Stimulated activated memory B cell treated with anti-CD40 and anti-IgM and Interleukin-4, amounts not matched to agents 10 μg/mL and 1 μg/mL and 100 μg/mL, for 72 hours (primary cell): ENCODE measurements at regions not wholly inside any gene's neighbourhood (a gene's known extent, or its start where the extent isn't known, plus 50 kb on each side); places are given as distances from the start of the nearest gene placed in this dataset.
"Not testable (repeated sequence)": the region's sequence is repeated elsewhere in the genome, so short reads cannot be mapped to it uniquely, and the experiment has no call there.

Source experiments
- ATAC-seq: fragments of 150-1000 bp; cut with Tn5 transposase; 2 replicates; pipeline ENCODE4 v1.10.0; 2021
- H3K27ac Mint-ChIP-seq: one replicate; pipeline ENCODE4 v1.8.0; 2022; ENCODE audit warnings: mild to moderate bottlenecking, mixed read lengths
- H3K27me3 Mint-ChIP-seq: one replicate; pipeline ENCODE4 v1.8.0; 2022; ENCODE audit warnings: mixed read lengths
- H3K36me3 Mint-ChIP-seq: one replicate; pipeline ENCODE4 v1.8.0; 2022; ENCODE audit warnings: mixed read lengths
- H3K4me1 Mint-ChIP-seq: one replicate; pipeline ENCODE4 v1.8.0; 2022; ENCODE audit warnings: mixed read lengths
- H3K4me3 Mint-ChIP-seq: one replicate; pipeline ENCODE4 v1.8.0; 2022; ENCODE audit warnings: mild to moderate bottlenecking, moderate library complexity, mixed read lengths
- H3K9me3 Mint-ChIP-seq: one replicate; pipeline ENCODE4 v1.8.0; 2022; ENCODE audit warnings: mixed read lengths

GRCh38 chr17:68766640-68767039, 165.5 kb upstream of the FAM20A start:
- Mint-ChIP-seq H3K4me1 (no peaks in the 10 kb centered on the region), H3K9me3 (no peaks in the 10 kb centered on the region), H3K27me3 (peaks cover 21% of the 10 kb centered on the region), H3K4me3 (no peak overlapping the region), H3K27ac (no peak overlapping the region), H3K36me3 (no peaks in the 10 kb centered on the region)
- ATAC-seq = no peak

GRCh38 chr17:68763562-68763961, 162.4 kb upstream of the FAM20A start:
- no peak for ATAC-seq
- Mint-ChIP-seq H3K36me3 (no peaks in the 10 kb centered on the region), H3K4me3 (no peak overlapping the region), H3K9me3 (no peaks in the 10 kb centered on the region), H3K27me3 (peaks cover 21% of the 10 kb centered on the region), H3K4me1 (peaks cover 11% of the 10 kb centered on the region), H3K27ac (no peak overlapping the region)

- Mint-ChIP-seq H3K27ac (no peak overlapping the region), H3K9me3 (peaks cover 1% of the 10 kb centered on the region), H3K4me3 (no peak overlapping the region), H3K4me1 (peaks cover 11% of the 10 kb centered on the region), H3K36me3 (no peaks in the 10 kb centered on the region), H3K27me3 (peaks cover 21% of the 10 kb centered on the region)
- no peak for ATAC-seq
Observed at GRCh38 chr17:68762911-68763310, 161.7 kb upstream of the FAM20A start.

GRCh38 chr17:68760141-68760475, 158.9 kb upstream of the FAM20A start:
- Mint-ChIP-seq H3K27ac (no peak overlapping the region), H3K4me1 (peaks cover 11% of the 10 kb centered on the region), H3K36me3 (no peaks in the 10 kb centered on the region), H3K9me3 (peaks cover 5% of the 10 kb centered on the region), H3K27me3 (peaks cover 20% of the 10 kb centered on the region), H3K4me3 (peak overlapping the region; percentile 63)
- ATAC-seq = no peak

GRCh38 chr17:68759343-68760140, 158.4 kb upstream of the FAM20A start:
- Mint-ChIP-seq H3K27ac (peak overlapping the region; percentile 13), H3K36me3 (no peaks in the 10 kb centered on the region), H3K4me3 (peak overlapping the region; percentile 63), H3K9me3 (peaks cover 5% of the 10 kb centered on the region), H3K27me3 (peaks cover 14% of the 10 kb centered on the region), H3K4me1 (peaks cover 11% of the 10 kb centered on the region)
- peak; percentile 86 for ATAC-seq

GRCh38 chr17:68759002-68759342, 157.8 kb upstream of the FAM20A start:
- ATAC-seq = no peak
- Mint-ChIP-seq H3K36me3 (no peaks in the 10 kb centered on the region), H3K27ac (no peak overlapping the region), H3K4me3 (no peak overlapping the region), H3K9me3 (peaks cover 5% of the 10 kb centered on the region), H3K27me3 (peaks cover 9% of the 10 kb centered on the region), H3K4me1 (peaks cover 11% of the 10 kb centered on the region)

- not testable (repeated sequence) for H3K27me3 Mint-ChIP-seq, H3K36me3 Mint-ChIP-seq, H3K9me3 Mint-ChIP-seq, ATAC-seq, H3K27ac Mint-ChIP-seq, H3K4me3 Mint-ChIP-seq
- peaks cover 11% of the 10 kb centered on the region for H3K4me1 Mint-ChIP-seq
Observed at GRCh38 chr17:68757866-68758757, 156.9 kb upstream of the FAM20A start.

- Mint-ChIP-seq H3K27me3 (no peaks in the 10 kb centered on the region), H3K4me1 (peaks cover under 1% of the 10 kb centered on the region), H3K36me3 (no peaks in the 10 kb centered on the region), H3K9me3 (peaks cover 5% of the 10 kb centered on the region), H3K27ac (no peak overlapping the region), H3K4me3 (no peak overlapping the region)
- ATAC-seq = no peak
Observed at GRCh38 chr17:68753985-68754769, 153.0 kb upstream of the FAM20A start.

GRCh38 chr17:68750208-68750562, 149.0 kb upstream of the FAM20A start:
- no peaks in the 10 kb centered on the region for H3K4me1 Mint-ChIP-seq
- no peak overlapping the region for H3K4me3 Mint-ChIP-seq
- H3K9me3 Mint-ChIP-seq = peaks cover 3% of the 10 kb centered on the region
- no peaks in the 10 kb centered on the region for H3K36me3 Mint-ChIP-seq
- no peak overlapping the region for H3K27ac Mint-ChIP-seq
- no peak for ATAC-seq
- peaks cover 8% of the 10 kb centered on the region for H3K27me3 Mint-ChIP-seq

GRCh38 chr17:68749349-68750207, 148.4 kb upstream of the FAM20A start:
- Mint-ChIP-seq H3K9me3 (peaks cover 7% of the 10 kb centered on the region), H3K4me1 (no peaks in the 10 kb centered on the region), H3K4me3 (no peak overlapping the region), H3K27ac (no peak overlapping the region), H3K27me3 (peaks cover 9% of the 10 kb centered on the region), H3K36me3 (no peaks in the 10 kb centered on the region)
- no peak for ATAC-seq

GRCh38 chr17:68748381-68748780, 147.2 kb upstream of the FAM20A start:
- no peaks in the 10 kb centered on the region for H3K36me3 Mint-ChIP-seq
- peaks cover 8% of the 10 kb centered on the region for H3K9me3 Mint-ChIP-seq
- no peak overlapping the region for H3K27ac Mint-ChIP-seq
- H3K4me3 Mint-ChIP-seq = no peak overlapping the region
- no peaks in the 10 kb centered on the region for H3K4me1 Mint-ChIP-seq
- peaks cover 9% of the 10 kb centered on the region for H3K27me3 Mint-ChIP-seq
- ATAC-seq = no peak

GRCh38 chr17:68740555-68741447, 139.6 kb upstream of the FAM20A start:
- H3K36me3 Mint-ChIP-seq = no peaks in the 10 kb centered on the region
- H3K4me3 Mint-ChIP-seq = no peak overlapping the region
- H3K4me1 Mint-ChIP-seq = no peaks in the 10 kb centered on the region
- peaks cover 29% of the 10 kb centered on the region for H3K27me3 Mint-ChIP-seq
- no peak for ATAC-seq
- no peak overlapping the region for H3K27ac Mint-ChIP-seq
- H3K9me3 Mint-ChIP-seq = peaks cover 12% of the 10 kb centered on the region

GRCh38 chr17:68737761-68738443, 136.7 kb upstream of the FAM20A start:
- no peak for ATAC-seq
- Mint-ChIP-seq H3K27me3 (peaks cover 21% of the 10 kb centered on the region), H3K9me3 (peaks cover 7% of the 10 kb centered on the region), H3K4me3 (no peak overlapping the region), H3K4me1 (no peaks in the 10 kb centered on the region), H3K36me3 (no peaks in the 10 kb centered on the region), H3K27ac (no peak overlapping the region)
